Neutrophil (primary cell): ENCODE measurements at regions not wholly inside any gene's neighbourhood (a gene's known extent, or its start where the extent isn't known, plus 50 kb on each side); places are given as distances from the start of the nearest gene placed in this dataset.

ENCODE experiments used
- H3K27ac ChIP-seq: fragments of 200-600 bp; sonication (generic); 2 replicates; pipeline ENCODE4 v1.5.1; 2016; ENCODE audit warnings: mild to moderate bottlenecking, moderate library complexity
- H3K27me3 ChIP-seq: fragments of 200-600 bp; sonication (generic); 2 replicates; pipeline ENCODE4 v1.6.0; 2016; ENCODE audit warnings: mild to moderate bottlenecking
- H3K36me3 ChIP-seq: fragments of 200-600 bp; sonication (generic); 2 replicates; pipeline ENCODE4 v1.5.1; 2017
- H3K4me1 ChIP-seq, 2 experiments: fragments of 200-600 bp in 1 of 2; sonication (generic) in 1 of 2; 1 replicate in 1 of 2; 2 replicates in 1 of 2; pipeline versions ENCODE4 v1.5.1 to v1.6.1; 2013 to 2016; ENCODE audit warnings: low read depth in 1 of 2, low read length in 1 of 2, mild to moderate bottlenecking in 1 of 2, moderate library complexity in 1 of 2; ENCODE audit not compliant: control insufficient read depth in 1 of 2, insufficient read depth in 1 of 2
- H3K4me3 ChIP-seq, 2 experiments: fragments of 200-600 bp in 1 of 2; sonication (generic) in 1 of 2; 1 replicate in 1 of 2; 2 replicates in 1 of 2; pipeline ENCODE4 v1.5.1; 2013 to 2016; ENCODE audit warnings: low read depth in 1 of 2, low read length in 1 of 2, mild to moderate bottlenecking in 1 of 2, moderate library complexity in 1 of 2
- H3K9me3 ChIP-seq: fragments of 200-600 bp; sonication (generic); 2 replicates; pipeline ENCODE4 v1.5.1; 2016
- CTCF ChIP-seq: fragments of 200-600 bp; sonication (generic); IDR thresholded peaks from 2 replicates; pipeline ENCODE4 v1.5.1; 2016; ENCODE audit warnings: antibody characterized with exemption

GRCh38 chr21:16419188-16419921, 689.6 kb downstream of the USP25 start:
- H3K4me1 ChIP-seq = no peaks in the 10 kb centered on the region
- no peak overlapping the region for H3K27ac ChIP-seq
- no peak overlapping the region for H3K4me3 ChIP-seq
- H3K27me3 ChIP-seq = no peaks in the 10 kb centered on the region
- H3K36me3 ChIP-seq = no peaks in the 10 kb centered on the region
- TF ChIP-seq CTCF = no peak
- no peaks in the 10 kb centered on the region for H3K9me3 ChIP-seq

- H3K9me3 ChIP-seq = no peaks in the 10 kb centered on the region
- H3K4me1 ChIP-seq = no peaks in the 10 kb centered on the region
- no peak overlapping the region for H3K27ac ChIP-seq
- no peaks in the 10 kb centered on the region for H3K27me3 ChIP-seq
- H3K4me3 ChIP-seq = no peak overlapping the region
- no peaks in the 10 kb centered on the region for H3K36me3 ChIP-seq
- no peak for TF ChIP-seq CTCF
Observed at GRCh38 chr21:16420031-16420724, 690.4 kb downstream of the USP25 start.

- no peaks in the 10 kb centered on the region for H3K27me3 ChIP-seq
- H3K27ac ChIP-seq = no peak overlapping the region
- no peaks in the 10 kb centered on the region for H3K9me3 ChIP-seq
- no peak for TF ChIP-seq CTCF
- no peak overlapping the region for H3K4me3 ChIP-seq
- no peaks in the 10 kb centered on the region for H3K4me1 ChIP-seq
- H3K36me3 ChIP-seq = no peaks in the 10 kb centered on the region
Observed at GRCh38 chr21:16421007-16421406, 691.2 kb downstream of the USP25 start.

GRCh38 chr21:16421965-16422364, 692.2 kb downstream of the USP25 start:
- Histone ChIP-seq H3K9me3 (no peaks in the 10 kb centered on the region), H3K4me1 (no peaks in the 10 kb centered on the region), H3K27me3 (no peaks in the 10 kb centered on the region), H3K27ac (no peak overlapping the region), H3K36me3 (no peaks in the 10 kb centered on the region), H3K4me3 (no peak overlapping the region)
- TF ChIP-seq CTCF = no peak

GRCh38 chr21:16422702-16423101, 692.9 kb downstream of the USP25 start:
- no peaks in the 10 kb centered on the region for H3K9me3 ChIP-seq
- H3K27ac ChIP-seq = no peak overlapping the region
- no peaks in the 10 kb centered on the region for H3K36me3 ChIP-seq
- H3K27me3 ChIP-seq = no peaks in the 10 kb centered on the region
- no peaks in the 10 kb centered on the region for H3K4me1 ChIP-seq
- no peak for TF ChIP-seq CTCF
- no peak overlapping the region for H3K4me3 ChIP-seq
